Right atrium auricular region (tissue), 2 donors: ENCODE measurements at regions not wholly inside any gene's neighbourhood (a gene's known extent, or its start where the extent isn't known, plus 50 kb on each side); places are given as distances from the start of the nearest gene placed in this dataset.

Source experiments
- DNase-seq: peaks from one replicate; pipeline ENCODE4 v3.0.0-alpha.2; 2019; ENCODE audit warnings: low spot score
- H3K27ac ChIP-seq, 2 donors: fragments of 200-600 bp; sonication (generic); 1 replicate in 1 of 2; 2 replicates in 1 of 2; pipeline ENCODE4 v1.5.1; 2016 to 2019
- H3K27me3 ChIP-seq, 2 donors: fragments of 200-600 bp; sonication (generic); one replicate each; pipeline versions ENCODE4 v1.5.1 to v1.6.0; 2017 to 2019
- H3K36me3 ChIP-seq: fragments of 200-600 bp; sonication (generic); one replicate; pipeline ENCODE4 v1.5.1; 2016
- H3K4me1 ChIP-seq, 2 donors: fragments of 200-600 bp; sonication (generic); one replicate each; pipeline versions ENCODE4 v1.5.1 to v1.6.0; 2017 to 2019
- H3K4me3 ChIP-seq, 2 donors: fragments of 200-600 bp; sonication (generic); 1 replicate in 1 of 2; 2 replicates in 1 of 2; pipeline ENCODE4 v1.5.1; 2017 to 2019; ENCODE audit warnings: mild to moderate bottlenecking in 1 of 2, moderate library complexity in 1 of 2
- H3K9me3 ChIP-seq, 2 donors: fragments of 200-600 bp; sonication (generic); one replicate each; pipeline ENCODE4 v1.5.1; 2019
- CTCF ChIP-seq, 2 donors: fragments of 200-600 bp; sonication (generic); IDR thresholded peaks; one replicate each; pipeline ENCODE4 v1.5.1; 2019; ENCODE audit warnings: antibody characterized with exemption in 2 of 2

- Histone ChIP-seq H3K9me3 (no peaks in the 10 kb centered on the region), H3K4me1 (no peaks in the 10 kb centered on the region), H3K4me3 (no peak overlapping the region), H3K27me3 (no peaks in the 10 kb centered on the region), H3K27ac (no peak overlapping the region), H3K36me3 (no peaks in the 10 kb centered on the region)
- no peak for DNase-seq
- TF ChIP-seq CTCF (IDR thresholded peaks at IDR 0.05) = no peak
These were observed 130.3 kb upstream of the NRIP1 start for GRCh38 chr21:15195104-15195503.

GRCh38 chr21:15195768-15196167, 131.0 kb upstream of the NRIP1 start:
- Histone ChIP-seq H3K4me3 (no peak overlapping the region), H3K36me3 (no peaks in the 10 kb centered on the region), H3K4me1 (no peaks in the 10 kb centered on the region), H3K27me3 (no peaks in the 10 kb centered on the region), H3K27ac (no peak overlapping the region), H3K9me3 (no peaks in the 10 kb centered on the region)
- TF ChIP-seq CTCF (IDR thresholded peaks at IDR 0.05) = no peak
- DNase-seq = no peak

DNA sequence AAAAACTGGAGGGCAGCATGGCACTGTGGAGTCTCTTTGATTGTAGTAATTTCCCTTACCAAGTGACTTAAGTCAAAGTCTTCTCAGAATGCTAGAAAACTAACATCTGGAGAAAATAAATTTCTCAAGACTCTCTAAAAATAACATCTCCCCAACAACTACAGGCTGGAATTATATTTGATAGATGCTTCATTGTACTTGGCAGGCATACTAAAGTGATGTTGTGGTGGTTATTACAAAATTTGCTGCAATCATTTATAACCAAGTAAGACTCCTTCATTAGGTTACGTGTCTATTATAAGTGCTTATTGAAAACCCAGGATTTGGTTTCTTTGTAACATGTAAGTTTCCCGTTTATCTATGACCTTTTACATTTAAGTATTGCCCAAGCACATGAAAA, 132.9 kb upstream of the NRIP1 start:
- Histone ChIP-seq H3K36me3 (no peaks in the 10 kb centered on the region), H3K4me3 (no peak overlapping the region), H3K9me3 (no peaks in the 10 kb centered on the region), H3K4me1 (no peaks in the 10 kb centered on the region), H3K27ac (no peak overlapping the region), H3K27me3 (no peaks in the 10 kb centered on the region)
- no peak for DNase-seq
- TF ChIP-seq CTCF (IDR thresholded peaks at IDR 0.05) = no peak

GRCh38 chr21:15199414-15200383, 134.9 kb upstream of the NRIP1 start:
- DNase-seq = no peak
- H3K4me1 ChIP-seq = peaks cover 0 to 11% of the 10 kb centered on the region in 2 donors
- peak overlapping the region; percentile 32 to 65 for H3K27ac ChIP-seq
- no peak for TF ChIP-seq CTCF (IDR thresholded peaks at IDR 0.05)
- no peaks in the 10 kb centered on the region for H3K36me3 ChIP-seq
- no peak overlapping the region for H3K4me3 ChIP-seq
- no peaks in the 10 kb centered on the region for H3K9me3 ChIP-seq
- no peaks in the 10 kb centered on the region for H3K27me3 ChIP-seq

- no peak for DNase-seq
- TF ChIP-seq CTCF (IDR thresholded peaks at IDR 0.05) = no peak
- Histone ChIP-seq H3K4me1 (peaks cover 0 to 17% of the 10 kb centered on the region in 2 donors), H3K27me3 (no peaks in the 10 kb centered on the region), H3K36me3 (no peaks in the 10 kb centered on the region), H3K27ac (peak overlapping the region in 1 of 2 donors; percentile 83), H3K9me3 (no peaks in the 10 kb centered on the region), H3K4me3 (no peak overlapping the region)
These were observed 138.9 kb upstream of the NRIP1 start for GRCh38 chr21:15203740-15204139.
